OCI-LY7 (cell line): ENCODE measurements at regions not wholly inside any gene's neighbourhood (a gene's known extent, or its start where the extent isn't known, plus 50 kb on each side); places are given as distances from the start of the nearest gene placed in this dataset.

ENCODE experiments used
- EZH2phosphoT487 ChIP-seq: fragments of 200-600 bp; sonication (generic); IDR thresholded peaks from 2 replicates; pipeline ENCODE4 v1.6.1; 2018; ENCODE audit warnings: low read depth, borderline replicate concordance, mild to moderate bottlenecking, mixed run types, antibody characterized with exemption, low read length, moderate library complexity, mixed read lengths
- TF ChIP-seq, protein P1 (sequence below): fragments of 200-600 bp; sonication (generic); conservative IDR thresholded peaks from 2 replicates; pipeline ENCODE4 v1.5.1; 2014; ENCODE audit warnings: mild to moderate bottlenecking, antibody characterized with exemption, low read length, moderate library complexity, mixed read lengths

GRCh38 chr10:44773565-44773964 is 137.6 kb upstream of the TMEM72 start:
- TF ChIP-seq, protein P1, sequence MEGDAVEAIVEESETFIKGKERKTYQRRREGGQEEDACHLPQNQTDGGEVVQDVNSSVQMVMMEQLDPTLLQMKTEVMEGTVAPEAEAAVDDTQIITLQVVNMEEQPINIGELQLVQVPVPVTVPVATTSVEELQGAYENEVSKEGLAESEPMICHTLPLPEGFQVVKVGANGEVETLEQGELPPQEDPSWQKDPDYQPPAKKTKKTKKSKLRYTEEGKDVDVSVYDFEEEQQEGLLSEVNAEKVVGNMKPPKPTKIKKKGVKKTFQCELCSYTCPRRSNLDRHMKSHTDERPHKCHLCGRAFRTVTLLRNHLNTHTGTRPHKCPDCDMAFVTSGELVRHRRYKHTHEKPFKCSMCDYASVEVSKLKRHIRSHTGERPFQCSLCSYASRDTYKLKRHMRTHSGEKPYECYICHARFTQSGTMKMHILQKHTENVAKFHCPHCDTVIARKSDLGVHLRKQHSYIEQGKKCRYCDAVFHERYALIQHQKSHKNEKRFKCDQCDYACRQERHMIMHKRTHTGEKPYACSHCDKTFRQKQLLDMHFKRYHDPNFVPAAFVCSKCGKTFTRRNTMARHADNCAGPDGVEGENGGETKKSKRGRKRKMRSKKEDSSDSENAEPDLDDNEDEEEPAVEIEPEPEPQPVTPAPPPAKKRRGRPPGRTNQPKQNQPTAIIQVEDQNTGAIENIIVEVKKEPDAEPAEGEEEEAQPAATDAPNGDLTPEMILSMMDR = no peak
- TF ChIP-seq EZH2phosphoT487 = no peak
